IgD-negative memory B cell (primary cell): ENCODE measurements at regions not wholly inside any gene's neighbourhood (a gene's known extent, or its start where the extent isn't known, plus 50 kb on each side); places are given as distances from the start of the nearest gene placed in this dataset.
"Not testable (repeated sequence)": the region's sequence is repeated elsewhere in the genome, so short reads cannot be mapped to it uniquely, and the experiment has no call there.

Source experiments
- H3K27ac Mint-ChIP-seq, 3 donors: one replicate each; pipeline ENCODE4 v1.8.0; 2020 to 2022; ENCODE audit warnings: mild to moderate bottlenecking in 3 of 3, mixed read lengths in 3 of 3, moderate library complexity in 1 of 3
- H3K27me3 Mint-ChIP-seq: one replicate; pipeline ENCODE4 v1.8.0; 2021; ENCODE audit warnings: mixed read lengths
- H3K36me3 Mint-ChIP-seq: one replicate; pipeline ENCODE4 v1.8.0; 2020; ENCODE audit warnings: mild to moderate bottlenecking, mixed read lengths
- H3K4me1 Mint-ChIP-seq, 3 donors: one replicate each; pipeline ENCODE4 v1.8.0; 2020 to 2022; ENCODE audit warnings: mixed read lengths in 3 of 3, mild to moderate bottlenecking in 1 of 3
- H3K4me3 Mint-ChIP-seq, 4 donors: one replicate each; pipeline ENCODE4 v1.8.0; 2020 to 2022; ENCODE audit warnings: mild to moderate bottlenecking in 4 of 4, mixed read lengths in 4 of 4, moderate library complexity in 3 of 4
- H3K9me3 Mint-ChIP-seq, 3 donors: one replicate each; pipeline ENCODE4 v1.8.0; 2020 to 2021; ENCODE audit warnings: mixed read lengths in 3 of 3, mild to moderate bottlenecking in 1 of 3

DNA sequence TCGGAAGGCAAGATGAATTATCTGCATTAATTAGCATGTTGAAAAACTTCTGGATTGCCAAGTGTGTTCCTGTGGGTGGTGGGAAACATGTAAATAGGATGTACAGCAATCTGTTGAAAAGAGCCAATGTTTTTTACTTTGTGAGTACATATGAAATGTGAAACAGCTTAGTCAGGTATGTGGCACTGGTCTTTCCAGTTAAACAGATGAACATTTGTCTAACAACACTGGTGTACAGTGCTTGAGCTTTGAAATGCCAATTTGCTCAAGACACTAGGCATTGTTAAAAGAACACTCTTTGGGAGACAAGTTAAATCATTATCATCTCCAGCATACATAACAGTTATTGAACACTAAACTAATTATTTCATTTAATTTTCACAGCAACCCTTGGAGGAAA is 107.3 kb upstream of the SLC24A2 start:
- Mint-ChIP-seq H3K36me3 (no peaks in the 10 kb centered on the region), H3K4me1 (no peaks in the 10 kb centered on the region), H3K9me3 (no peaks in the 10 kb centered on the region), H3K27ac (no peak overlapping the region), H3K27me3 (peaks cover 1% of the 10 kb centered on the region), H3K4me3 (no peak overlapping the region)

DNA sequence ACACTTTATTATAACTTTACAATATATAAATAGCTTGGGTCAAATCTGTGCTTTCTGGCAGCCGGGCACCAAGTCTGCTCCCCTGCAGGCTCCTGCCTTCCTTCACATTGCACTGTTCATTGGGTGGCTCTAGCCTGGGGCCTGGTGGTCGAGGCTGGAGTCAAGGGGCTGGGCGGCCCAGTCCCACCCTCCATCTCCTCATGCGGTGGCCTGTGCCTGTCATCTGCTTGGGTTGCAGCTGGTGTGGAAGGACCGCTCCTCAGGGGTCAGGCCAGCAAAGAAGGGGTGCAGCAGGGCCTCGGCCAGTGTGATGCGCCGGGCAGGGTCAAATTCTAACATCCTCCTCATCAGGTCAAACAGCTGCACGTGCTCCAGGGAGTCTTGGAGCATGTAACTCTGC is 106.7 kb upstream of the SLC24A2 start:
- not testable (repeated sequence) for H3K9me3 Mint-ChIP-seq, H3K36me3 Mint-ChIP-seq, H3K27me3 Mint-ChIP-seq, H3K27ac Mint-ChIP-seq, H3K4me1 Mint-ChIP-seq, H3K4me3 Mint-ChIP-seq

DNA sequence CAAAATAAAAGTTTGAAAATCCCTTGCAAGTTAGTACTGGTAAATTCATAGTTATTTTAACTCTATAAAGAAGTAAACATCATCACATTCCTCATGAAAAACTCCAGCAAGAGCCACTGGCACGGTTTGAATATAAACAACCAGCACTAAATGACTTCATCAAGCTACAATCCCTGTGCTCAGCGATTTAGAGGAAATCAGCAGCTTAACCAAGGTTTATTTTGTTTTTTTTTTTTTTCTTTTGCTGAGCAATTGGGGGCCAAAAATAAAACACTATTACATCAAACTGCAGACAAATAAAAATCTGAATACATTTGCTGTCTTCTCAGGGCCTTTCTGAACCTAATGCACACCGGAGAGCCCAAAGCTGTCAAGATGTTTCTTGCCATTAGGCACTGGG is 106.2 kb upstream of the SLC24A2 start:
- H3K4me3 Mint-ChIP-seq: no peak overlapping the region
- H3K27me3 Mint-ChIP-seq: peaks cover 1% of the 10 kb centered on the region
- H3K36me3 Mint-ChIP-seq: no peaks in the 10 kb centered on the region
- no peaks in the 10 kb centered on the region for H3K4me1 Mint-ChIP-seq
- H3K9me3 Mint-ChIP-seq: no peaks in the 10 kb centered on the region
- no peak overlapping the region for H3K27ac Mint-ChIP-seq

DNA sequence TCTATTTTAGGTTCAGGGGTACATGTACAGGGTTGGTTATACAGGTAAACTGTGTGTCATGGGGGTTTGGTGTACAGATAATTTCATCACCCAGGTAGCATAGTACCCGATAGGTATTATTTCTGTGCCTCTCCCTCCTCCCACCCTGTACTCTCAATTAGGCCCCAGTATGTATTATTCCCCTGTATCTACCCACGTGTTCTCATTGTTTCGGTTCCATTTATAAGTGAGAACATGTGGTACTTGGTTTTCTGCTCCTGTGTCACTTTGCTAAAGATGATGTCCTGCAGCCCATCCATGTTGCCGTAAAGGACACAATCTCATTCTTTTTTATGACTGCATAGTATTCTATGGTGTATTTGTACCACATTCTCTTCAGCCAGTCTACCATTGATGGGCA is 96.8 kb upstream of the SLC24A2 start:
- no peaks in the 10 kb centered on the region for H3K4me1 Mint-ChIP-seq
- H3K27me3 Mint-ChIP-seq: no peaks in the 10 kb centered on the region
- peaks cover 4 to 7% (median 6%) of the 10 kb centered on the region in 3 donors for H3K9me3 Mint-ChIP-seq
- no peaks in the 10 kb centered on the region for H3K36me3 Mint-ChIP-seq
- H3K27ac Mint-ChIP-seq: no peak overlapping the region
- no peak overlapping the region for H3K4me3 Mint-ChIP-seq

DNA sequence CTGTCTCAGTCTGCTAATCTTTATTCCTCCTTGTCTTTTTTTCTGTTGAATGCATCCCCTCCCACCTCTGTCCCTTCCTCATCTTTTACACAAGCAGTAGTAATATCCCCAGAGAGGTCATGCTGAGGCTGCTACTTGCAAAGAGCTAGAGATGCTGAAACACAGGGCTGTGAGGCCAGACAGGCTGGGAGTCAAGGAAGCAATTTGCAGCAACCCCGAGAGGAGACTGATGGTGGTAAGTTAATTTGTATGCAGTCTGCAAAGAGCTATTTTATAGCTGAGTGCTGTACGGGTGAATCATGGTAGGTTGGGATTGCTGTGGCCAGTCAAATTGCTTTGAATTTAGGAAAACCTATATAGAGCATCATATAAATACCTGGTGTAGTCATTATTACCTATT is 90.2 kb upstream of the SLC24A2 start:
- no peaks in the 10 kb centered on the region for H3K9me3 Mint-ChIP-seq

DNA sequence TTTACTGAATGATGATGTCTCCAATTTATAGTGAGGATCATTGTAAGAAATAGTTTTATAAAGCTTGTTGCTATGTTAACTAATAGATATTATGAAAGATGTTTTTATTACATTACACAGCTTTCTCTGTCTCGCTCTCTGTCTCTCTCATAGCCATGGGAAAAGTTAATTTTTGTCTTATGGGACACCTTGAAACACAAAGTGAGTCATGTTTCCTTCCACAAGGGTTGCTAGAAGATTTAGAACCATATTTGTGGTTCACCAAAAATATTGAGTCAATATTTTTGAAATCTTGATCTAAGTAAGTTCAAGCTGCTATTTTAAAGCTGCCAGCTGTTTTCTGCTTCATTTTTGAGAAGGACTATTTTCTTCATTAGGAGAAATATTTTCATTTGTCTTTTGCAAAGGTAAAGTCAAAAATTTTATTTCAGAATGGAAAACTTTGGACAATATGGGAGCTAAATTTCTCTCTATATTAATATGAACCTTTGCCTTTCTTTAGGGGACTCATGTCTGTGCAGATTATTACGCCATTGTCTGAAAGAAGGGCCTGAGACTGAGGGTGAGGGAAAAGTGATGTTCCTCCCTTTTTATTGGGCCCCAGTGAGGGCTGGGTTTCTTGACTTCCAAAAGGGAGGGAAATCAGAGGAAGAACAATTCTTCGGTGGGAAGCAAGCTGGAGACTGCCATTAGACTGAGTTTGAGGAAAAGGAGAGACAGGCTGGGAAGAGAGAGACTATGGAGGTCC is 87.9 kb upstream of the SLC24A2 start:
- H3K27me3 Mint-ChIP-seq: peaks cover 3% of the 10 kb centered on the region

More for the DNA sequence above, 90.2 kb upstream of the SLC24A2 start:
- Mint-ChIP-seq H3K27me3 (peaks cover 2% of the 10 kb centered on the region), H3K4me1 (no peaks in the 10 kb centered on the region), H3K36me3 (peaks cover 2% of the 10 kb centered on the region), H3K27ac (no peak overlapping the region), H3K4me3 (no peak overlapping the region)

DNA sequence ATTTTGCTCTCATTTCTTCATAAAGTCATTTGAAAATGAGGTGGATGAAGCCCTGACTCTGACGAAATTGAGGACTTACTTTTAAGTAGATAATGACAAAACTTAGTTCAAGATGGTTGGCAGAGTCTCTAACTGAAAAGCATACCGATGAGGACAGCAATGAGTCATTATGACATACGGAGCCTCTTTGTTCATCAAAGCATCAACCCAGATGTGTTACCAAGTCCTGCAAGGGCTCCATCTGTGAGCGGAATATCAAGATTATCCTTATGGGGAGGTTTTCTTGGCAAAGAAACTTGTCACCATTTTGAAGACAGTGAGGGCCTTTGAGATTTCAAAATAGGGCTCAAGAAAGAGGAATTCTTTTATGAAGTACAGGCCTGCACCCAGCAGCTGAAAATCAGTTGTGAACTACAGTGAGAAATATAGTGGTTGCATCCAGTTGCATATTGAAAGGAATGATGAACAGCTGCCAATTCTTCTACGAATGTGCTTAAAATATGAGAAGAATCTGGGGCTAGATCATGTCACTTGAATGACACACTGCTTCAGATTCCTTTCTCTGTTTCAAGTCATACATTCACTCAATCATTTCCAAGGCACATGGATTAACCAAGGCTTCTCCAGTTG is 86.6 kb upstream of the SLC24A2 start:
- no peak overlapping the region for H3K4me3 Mint-ChIP-seq
- H3K36me3 Mint-ChIP-seq: peaks cover under 1% of the 10 kb centered on the region
- peaks cover 3% of the 10 kb centered on the region for H3K27me3 Mint-ChIP-seq
- H3K4me1 Mint-ChIP-seq: no peaks in the 10 kb centered on the region
- H3K9me3 Mint-ChIP-seq: peaks cover 2 to 9% (median 6%) of the 10 kb centered on the region in 3 donors
- H3K27ac Mint-ChIP-seq: no peak overlapping the region

More for the DNA sequence above, 87.9 kb upstream of the SLC24A2 start:
- H3K4me3 Mint-ChIP-seq: no peak overlapping the region
- H3K9me3 Mint-ChIP-seq: peaks cover 0 to 9% (median 0%) of the 10 kb centered on the region in 3 donors
- no peak overlapping the region for H3K27ac Mint-ChIP-seq
- peaks cover 2% of the 10 kb centered on the region for H3K36me3 Mint-ChIP-seq
- H3K4me1 Mint-ChIP-seq: no peaks in the 10 kb centered on the region

DNA sequence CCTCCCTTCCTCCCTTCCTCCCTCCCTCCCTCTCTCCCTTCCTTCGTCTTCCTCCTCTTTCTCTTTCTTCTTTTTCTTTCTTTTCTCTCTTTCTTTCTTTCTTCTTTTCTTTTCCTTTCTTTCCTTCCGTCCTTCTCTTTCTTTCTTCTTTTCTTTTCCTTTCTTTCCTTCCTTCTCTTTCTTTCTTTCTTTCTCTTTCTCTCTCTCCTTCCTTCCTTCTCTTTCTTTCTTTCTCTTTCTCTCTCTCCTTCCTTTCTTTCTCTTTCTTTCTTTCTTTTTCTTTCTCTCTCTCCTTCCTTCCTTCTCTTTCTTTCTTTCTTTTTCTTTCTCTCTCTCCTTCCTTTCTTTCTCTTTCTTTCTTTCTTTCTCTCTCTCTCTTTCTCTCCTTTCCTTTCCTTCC is 84.4 kb upstream of the SLC24A2 start:
- not testable (repeated sequence) for H3K4me3 Mint-ChIP-seq, H3K36me3 Mint-ChIP-seq, H3K4me1 Mint-ChIP-seq, H3K27me3 Mint-ChIP-seq, H3K27ac Mint-ChIP-seq
- H3K9me3 Mint-ChIP-seq: peaks cover 2 to 10% (median 6%) of the 10 kb centered on the region in 3 donors

DNA sequence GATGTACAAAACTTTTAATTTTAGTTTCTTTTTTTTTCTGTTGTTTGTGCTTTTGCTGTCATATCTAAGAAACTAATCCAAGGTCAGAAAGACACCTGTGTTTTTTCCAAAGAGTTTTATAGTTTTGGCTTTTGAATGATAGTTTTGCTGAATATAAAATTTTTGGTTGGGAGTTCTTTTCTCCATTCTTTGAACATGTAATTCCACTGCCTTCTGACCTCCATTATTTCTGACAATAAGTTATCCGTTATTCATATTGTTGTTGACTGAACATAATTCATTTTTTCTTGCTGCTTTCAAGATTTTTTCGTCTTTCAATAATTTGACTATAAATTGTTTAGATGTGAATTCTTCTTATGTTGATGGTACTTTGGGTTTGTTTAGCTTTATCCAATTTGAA is 82.2 kb upstream of the SLC24A2 start:
- peaks cover 1% of the 10 kb centered on the region for H3K27me3 Mint-ChIP-seq
- H3K27ac Mint-ChIP-seq: no peak overlapping the region
- H3K9me3 Mint-ChIP-seq: peaks cover 3 to 10% (median 9%) of the 10 kb centered on the region in 3 donors
- H3K4me3 Mint-ChIP-seq: no peak overlapping the region
- H3K36me3 Mint-ChIP-seq: no peaks in the 10 kb centered on the region
- H3K4me1 Mint-ChIP-seq: no peaks in the 10 kb centered on the region

DNA sequence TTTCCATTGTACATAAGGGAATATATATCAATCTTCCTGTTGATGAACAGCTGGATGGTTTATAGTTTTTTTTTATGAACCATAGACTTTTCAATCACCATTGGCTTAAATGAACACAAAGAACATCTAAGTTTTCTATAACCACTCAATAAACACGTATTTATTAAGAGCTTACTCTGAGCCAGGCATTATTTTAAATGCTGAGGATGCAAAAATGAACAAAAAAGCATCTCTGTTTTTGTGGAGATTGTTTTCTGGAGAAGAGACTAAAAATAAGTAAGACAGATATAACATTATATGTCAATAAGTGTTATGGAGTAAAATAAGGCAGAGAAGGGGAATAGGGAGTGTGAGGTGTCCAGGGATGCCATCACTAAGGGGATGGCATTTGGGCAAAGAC is 52.1 kb upstream of the SLC24A2 start:
- H3K4me3 Mint-ChIP-seq: no peak overlapping the region

More for the DNA sequence above, 52.1 kb upstream of the SLC24A2 start:
- Mint-ChIP-seq H3K4me1 (no peaks in the 10 kb centered on the region), H3K27ac (no peak overlapping the region), H3K36me3 (no peaks in the 10 kb centered on the region), H3K27me3 (no peaks in the 10 kb centered on the region), H3K9me3 (peaks cover 0 to 3% (median 0%) of the 10 kb centered on the region in 3 donors)
